ENCODE measurements at regions not wholly inside any gene's neighbourhood (a gene's known extent, or its start where the extent isn't known, plus 50 kb on each side); places are given as distances from the start of the nearest gene placed in this dataset.

DNA sequence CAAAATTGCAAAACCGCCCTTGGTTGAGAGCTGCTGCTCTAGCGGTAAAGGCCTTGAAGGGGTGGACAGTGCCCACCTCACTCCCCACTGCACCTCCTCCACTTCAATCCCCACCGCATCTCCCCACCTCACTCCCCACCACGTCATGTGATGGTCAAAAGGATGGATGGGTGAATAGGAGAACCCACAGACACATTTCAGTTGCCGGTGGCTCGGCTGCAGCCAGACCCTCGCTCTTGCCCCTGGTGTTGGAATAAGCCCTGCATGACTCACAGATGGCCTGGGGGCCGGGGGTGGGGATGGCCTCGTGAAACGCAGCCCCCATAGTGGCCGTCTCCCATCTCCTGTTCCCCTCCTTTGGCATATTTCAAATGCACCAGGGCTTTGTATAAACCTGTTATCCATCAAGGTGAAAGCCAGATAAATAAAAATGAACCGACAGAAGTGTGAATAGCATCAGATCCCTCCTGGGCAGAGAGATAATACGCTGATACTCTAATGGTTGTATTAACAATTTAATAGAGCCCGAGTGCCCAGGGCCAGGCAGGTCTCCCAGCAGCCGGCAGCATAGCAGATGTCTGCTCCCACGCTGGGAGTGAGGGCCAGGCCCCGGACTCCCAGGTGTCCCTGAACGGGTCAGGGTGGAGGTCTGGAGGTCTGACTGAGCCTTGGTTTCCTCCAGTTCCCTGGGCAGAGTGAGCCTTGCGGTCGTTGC, 300.3 kb downstream of the NPHP4 start:
- TF ChIP-seq, protein P1, sequence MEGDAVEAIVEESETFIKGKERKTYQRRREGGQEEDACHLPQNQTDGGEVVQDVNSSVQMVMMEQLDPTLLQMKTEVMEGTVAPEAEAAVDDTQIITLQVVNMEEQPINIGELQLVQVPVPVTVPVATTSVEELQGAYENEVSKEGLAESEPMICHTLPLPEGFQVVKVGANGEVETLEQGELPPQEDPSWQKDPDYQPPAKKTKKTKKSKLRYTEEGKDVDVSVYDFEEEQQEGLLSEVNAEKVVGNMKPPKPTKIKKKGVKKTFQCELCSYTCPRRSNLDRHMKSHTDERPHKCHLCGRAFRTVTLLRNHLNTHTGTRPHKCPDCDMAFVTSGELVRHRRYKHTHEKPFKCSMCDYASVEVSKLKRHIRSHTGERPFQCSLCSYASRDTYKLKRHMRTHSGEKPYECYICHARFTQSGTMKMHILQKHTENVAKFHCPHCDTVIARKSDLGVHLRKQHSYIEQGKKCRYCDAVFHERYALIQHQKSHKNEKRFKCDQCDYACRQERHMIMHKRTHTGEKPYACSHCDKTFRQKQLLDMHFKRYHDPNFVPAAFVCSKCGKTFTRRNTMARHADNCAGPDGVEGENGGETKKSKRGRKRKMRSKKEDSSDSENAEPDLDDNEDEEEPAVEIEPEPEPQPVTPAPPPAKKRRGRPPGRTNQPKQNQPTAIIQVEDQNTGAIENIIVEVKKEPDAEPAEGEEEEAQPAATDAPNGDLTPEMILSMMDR (IDR thresholded peaks at IDR 0.05): no peak
- TF ChIP-seq POLR2A (IDR thresholded peaks at IDR 0.05): no peak
